Endodermal cell (in vitro differentiated cells): ENCODE measurements at regions not wholly inside any gene's neighbourhood (a gene's known extent, or its start where the extent isn't known, plus 50 kb on each side); places are given as distances from the start of the nearest gene placed in this dataset.

Experiments
- DNase-seq: peaks from one replicate; pipeline ENCODE4 v3.0.0-alpha.2; 2017
- H3K27ac ChIP-seq: 2 replicates; pipeline ENCODE4 v1.5.1; 2013; ENCODE audit warnings: mild to moderate bottlenecking, low read depth, low read length, moderate library complexity
- H3K27me3 ChIP-seq: 2 replicates; pipeline ENCODE4 v1.6.1; 2013; ENCODE audit warnings: mild to moderate bottlenecking, low read length, moderate library complexity; ENCODE audit not compliant: insufficient read depth, control insufficient read depth, poor library complexity, severe bottlenecking
- H3K36me3 ChIP-seq: 2 replicates; pipeline ENCODE4 v1.7.0; 2013; ENCODE audit warnings: mild to moderate bottlenecking, low read length, moderate library complexity; ENCODE audit not compliant: control insufficient read depth, insufficient read depth
- H3K4me1 ChIP-seq: one replicate; pipeline ENCODE4 v1.7.0; 2013; ENCODE audit warnings: low read length; ENCODE audit not compliant: control insufficient read depth, insufficient read depth
- H3K4me3 ChIP-seq: 2 replicates; pipeline ENCODE4 v1.5.1; 2013; ENCODE audit warnings: mild to moderate bottlenecking, low read length, moderate library complexity
- H3K9ac ChIP-seq: 2 replicates; pipeline ENCODE4 v1.6.1; 2013; ENCODE audit warnings: mild to moderate bottlenecking, low read length, moderate library complexity; ENCODE audit not compliant: poor library complexity, severe bottlenecking; ENCODE audit errors: extremely low read depth
- H3K9me3 ChIP-seq: 2 replicates; pipeline ENCODE4 v1.6.1; 2013; ENCODE audit warnings: mild to moderate bottlenecking, low read length, moderate library complexity; ENCODE audit not compliant: control insufficient read depth
- H3K27ac Mint-ChIP-seq: 2 replicates; pipeline ENCODE4 v1.8.0; 2020; ENCODE audit warnings: mixed read lengths
- H3K27me3 Mint-ChIP-seq: 2 replicates; pipeline ENCODE4 v1.8.0; 2021; ENCODE audit warnings: mild to moderate bottlenecking, mixed read lengths; ENCODE audit not compliant: insufficient read depth
- H3K36me3 Mint-ChIP-seq: 2 replicates; pipeline ENCODE4 v1.8.0; 2020; ENCODE audit warnings: low read depth, mixed read lengths
- H3K4me1 Mint-ChIP-seq: 2 replicates; pipeline ENCODE4 v1.8.0; 2020; ENCODE audit warnings: mixed read lengths
- H3K4me3 Mint-ChIP-seq: 2 replicates; pipeline ENCODE4 v1.8.0; 2020; ENCODE audit warnings: mild to moderate bottlenecking, moderate library complexity, mixed read lengths
- H3K9me3 Mint-ChIP-seq: 2 replicates; pipeline ENCODE4 v1.8.0; 2020; ENCODE audit warnings: mild to moderate bottlenecking, mixed read lengths
- WGBS, 2 experiments: methylation state at CpG; one replicate each; pipeline versions ENCODE4 v1.1.5 to v1.1.7; 2013; ENCODE audit warnings: missing lambda C conversion rate in 2 of 2, mixed read lengths in 1 of 2; ENCODE audit not compliant: insufficient coverage in 1 of 2, insufficient read length in 1 of 2; 5-methylcytosine and 5-hydroxymethylcytosine counted together
- TF ChIP-seq, protein P1 (sequence below): fragments of 200-600 bp; sonication (generic); conservative IDR thresholded peaks from 2 replicates; pipeline ENCODE4 v1.5.0; 2021; ENCODE audit warnings: antibody characterized with exemption, mild to moderate bottlenecking

GRCh38 chr9:81079055-81079454 lies 610.3 kb downstream of the TLE1 start:
- Mint-ChIP-seq H3K4me1 (peaks cover 9% of the 10 kb centered on the region), H3K27ac (no peak overlapping the region), H3K36me3 (no peaks in the 10 kb centered on the region), H3K9me3 (no peaks in the 10 kb centered on the region), H3K27me3 (no peaks in the 10 kb centered on the region), H3K4me3 (no peak overlapping the region)
- H3K4me3 ChIP-seq = no peak overlapping the region
- TF ChIP-seq, protein P1, sequence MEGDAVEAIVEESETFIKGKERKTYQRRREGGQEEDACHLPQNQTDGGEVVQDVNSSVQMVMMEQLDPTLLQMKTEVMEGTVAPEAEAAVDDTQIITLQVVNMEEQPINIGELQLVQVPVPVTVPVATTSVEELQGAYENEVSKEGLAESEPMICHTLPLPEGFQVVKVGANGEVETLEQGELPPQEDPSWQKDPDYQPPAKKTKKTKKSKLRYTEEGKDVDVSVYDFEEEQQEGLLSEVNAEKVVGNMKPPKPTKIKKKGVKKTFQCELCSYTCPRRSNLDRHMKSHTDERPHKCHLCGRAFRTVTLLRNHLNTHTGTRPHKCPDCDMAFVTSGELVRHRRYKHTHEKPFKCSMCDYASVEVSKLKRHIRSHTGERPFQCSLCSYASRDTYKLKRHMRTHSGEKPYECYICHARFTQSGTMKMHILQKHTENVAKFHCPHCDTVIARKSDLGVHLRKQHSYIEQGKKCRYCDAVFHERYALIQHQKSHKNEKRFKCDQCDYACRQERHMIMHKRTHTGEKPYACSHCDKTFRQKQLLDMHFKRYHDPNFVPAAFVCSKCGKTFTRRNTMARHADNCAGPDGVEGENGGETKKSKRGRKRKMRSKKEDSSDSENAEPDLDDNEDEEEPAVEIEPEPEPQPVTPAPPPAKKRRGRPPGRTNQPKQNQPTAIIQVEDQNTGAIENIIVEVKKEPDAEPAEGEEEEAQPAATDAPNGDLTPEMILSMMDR = no peak
- no peaks in the 10 kb centered on the region for H3K36me3 ChIP-seq
- H3K27ac ChIP-seq = no peak overlapping the region
- no peaks in the 10 kb centered on the region for H3K9me3 ChIP-seq
- 92 to 94% methylated on average over 2 of the region's 2 CpGs for WGBS, 2 experiments
- no peaks in the 10 kb centered on the region for H3K27me3 ChIP-seq
- peaks cover 9% of the 10 kb centered on the region for H3K4me1 ChIP-seq
- no peak overlapping the region for H3K9ac ChIP-seq
- DNase-seq = no peak

DNA sequence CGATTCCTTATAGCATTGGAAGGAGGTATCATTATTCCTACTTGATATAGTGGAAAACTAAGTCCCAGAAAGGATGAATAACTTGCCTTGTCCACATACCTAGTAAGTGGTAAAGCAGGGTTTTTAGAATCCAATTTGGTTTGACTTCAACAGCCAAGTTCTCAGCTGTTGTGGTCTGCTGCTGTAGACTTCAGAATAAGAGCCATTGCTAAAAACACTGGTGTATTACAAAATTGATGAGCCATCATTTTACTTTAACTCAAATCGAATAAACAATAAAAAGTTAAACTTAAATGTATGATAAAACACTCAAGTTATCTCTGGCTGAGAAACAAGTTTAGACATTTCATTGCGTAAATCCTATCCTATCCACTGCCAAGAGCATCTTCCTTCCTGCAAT lies 610.8 kb downstream of the TLE1 start:
- DNase-seq = no peak
- Histone ChIP-seq H3K4me1 (peaks cover 9% of the 10 kb centered on the region), H3K4me3 (no peak overlapping the region), H3K27ac (no peak overlapping the region), H3K9ac (no peak overlapping the region), H3K36me3 (no peaks in the 10 kb centered on the region), H3K9me3 (no peaks in the 10 kb centered on the region), H3K27me3 (no peaks in the 10 kb centered on the region)
- H3K27me3 Mint-ChIP-seq = no peaks in the 10 kb centered on the region
- TF ChIP-seq, protein P1 = no peak
- H3K36me3 Mint-ChIP-seq = no peaks in the 10 kb centered on the region
- H3K4me1 Mint-ChIP-seq = peaks cover 9% of the 10 kb centered on the region
- no peak overlapping the region for H3K4me3 Mint-ChIP-seq
- no peak overlapping the region for H3K27ac Mint-ChIP-seq
- 90 to 100% methylated on average over 1 to 3 of the region's 3 CpGs for WGBS, 2 experiments
- H3K9me3 Mint-ChIP-seq = no peaks in the 10 kb centered on the region

- Mint-ChIP-seq H3K36me3 (no peaks in the 10 kb centered on the region), H3K9me3 (no peaks in the 10 kb centered on the region), H3K27me3 (no peaks in the 10 kb centered on the region), H3K27ac (no peak overlapping the region), H3K4me3 (no peak overlapping the region), H3K4me1 (peaks cover under 1% of the 10 kb centered on the region)
- Histone ChIP-seq H3K9me3 (no peaks in the 10 kb centered on the region), H3K27ac (no peak overlapping the region), H3K27me3 (no peaks in the 10 kb centered on the region), H3K4me3 (no peak overlapping the region), H3K4me1 (peaks cover 5% of the 10 kb centered on the region), H3K36me3 (no peaks in the 10 kb centered on the region), H3K9ac (no peak overlapping the region)
- TF ChIP-seq, protein P1 = no peak
- no peak for DNase-seq
Measured at GRCh38 chr9:81077572-81077971, 611.8 kb downstream of the TLE1 start.
